PC-9 (cell line): ENCODE measurements at regions not wholly inside any gene's neighbourhood (a gene's known extent, or its start where the extent isn't known, plus 50 kb on each side); places are given as distances from the start of the nearest gene placed in this dataset.
A peak's percentile ranks its signal among the peaks of the same experiment; 100 is the strongest.

Experiments used
- BruUV-seq: library from RNA; stranded (reverse); fragments of 400-500 nt; replicated peaks from 2 replicates; lab custom pipeline; 2021; lab: Mats Ljungman, UMichigan
- CTCF ChIA-PET: fragments of 300-600 bp; sonication (Branson Sonifier 250); formaldehyde crosslinking; loops from one replicate; lab custom pipeline; 2022; ENCODE audit warnings: antibody characterized with exemption; lab: Charles Lee
- POLR2A ChIA-PET: fragments of 300-600 bp; sonication (Branson Sonifier 250); formaldehyde crosslinking; loops from one replicate; lab custom pipeline; 2022; ENCODE audit warnings: antibody characterized with exemption; ENCODE audit not compliant: unreplicated experiment; lab: Charles Lee
- DNase-seq, 2 experiments: peaks; one replicate each; pipeline versions ENCODE4 v3.0.0 to v3.0.0-alpha.2; 2015 to 2022; ENCODE audit warnings: mixed read lengths in 1 of 2
- H2AFZ ChIP-seq: fragments of 200-600 bp; sonication (generic); 2 replicates; pipeline ENCODE4 v1.8.1; 2017; ENCODE audit warnings: antibody characterized with exemption
- H3F3A ChIP-seq: fragments of 200-600 bp; sonication (generic); 2 replicates; pipeline ENCODE4 v1.8.1; 2017; ENCODE audit warnings: antibody characterized with exemption, mild to moderate bottlenecking, low read depth; ENCODE audit not compliant: insufficient read depth
- H3K27ac ChIP-seq: fragments of 200-600 bp; sonication (generic); 2 replicates; pipeline ENCODE4 v1.6.1; 2016; ENCODE audit warnings: mixed run types
- H3K27me3 ChIP-seq: fragments of 200-600 bp; sonication (generic); 2 replicates; pipeline ENCODE4 v1.6.1; 2016; ENCODE audit warnings: low read depth, mixed run types; ENCODE audit not compliant: insufficient read depth
- H3K36me3 ChIP-seq: fragments of 200-600 bp; sonication (generic); 2 replicates; pipeline ENCODE4 v1.6.1; 2016; ENCODE audit warnings: low read depth, mixed run types
- H3K4me1 ChIP-seq: fragments of 200-600 bp; sonication (generic); replicated peaks from 2 replicates; pipeline ENCODE4 v1.6.1; 2016; ENCODE audit warnings: mixed run types; ENCODE audit not compliant: insufficient read depth
- H3K4me2 ChIP-seq: fragments of 200-600 bp; sonication (generic); 2 replicates; pipeline ENCODE4 v1.6.1; 2017; ENCODE audit warnings: mixed run types
- H3K4me3 ChIP-seq: fragments of 200-600 bp; sonication (generic); 2 replicates; pipeline ENCODE4 v1.6.1; 2016; ENCODE audit warnings: mixed run types
- H3K79me2 ChIP-seq: fragments of 200-600 bp; sonication (generic); 2 replicates; pipeline ENCODE4 v1.6.1; 2017; ENCODE audit warnings: low read depth, mixed run types
- H3K9me2 ChIP-seq: fragments of 200-600 bp; sonication (generic); 2 replicates; pipeline ENCODE4 v1.8.1; 2017; ENCODE audit warnings: mild to moderate bottlenecking; ENCODE audit not compliant: insufficient read depth
- H3K9me3 ChIP-seq: fragments of 200-600 bp; sonication (generic); 2 replicates; pipeline ENCODE4 v1.8.1; 2016; ENCODE audit warnings: low read depth; ENCODE audit not compliant: insufficient read depth
- H4K20me1 ChIP-seq: fragments of 200-600 bp; sonication (generic); 2 replicates; pipeline ENCODE4 v1.8.1; 2017; ENCODE audit not compliant: insufficient read depth
- CTCF ChIP-seq: fragments of 200-600 bp; sonication (generic); conservative IDR thresholded peaks from 2 replicates; pipeline ENCODE4 v1.6.1; 2017; ENCODE audit warnings: mixed run types, antibody characterized with exemption, mild to moderate bottlenecking, moderate library complexity
- EZH2 ChIP-seq: fragments of 200-600 bp; sonication (generic); IDR thresholded peaks from 2 replicates; pipeline ENCODE4 v1.8.0; 2017; ENCODE audit warnings: antibody characterized with exemption, low read depth
- intact Hi-C: fragments of 100-400 bp; cut with micrococcal nuclease; formaldehyde crosslinking; loops from one replicate; pipeline ENCODE4 v1.10.0; 2022; ENCODE audit not compliant: unreplicated experiment

GRCh38 chr10:118939211-118940007, 90.1 kb upstream of the NANOS1 start:
- H3K4me2 ChIP-seq, result no peak overlapping the region
- no peak overlapping the region for H3K4me3 ChIP-seq
- CTCF ChIA-PET, result interaction anchor here (0.6 kb wide), 1 partner anchor 28 kb away, joined by 3 read pairs; no protein-coding TSS in a partner anchor
- peaks cover 9% of the 10 kb centered on the region; the same call in 1 of the 2 replicates for H3K4me1 ChIP-seq
- intact Hi-C loops, result no loop called here
- no peak for DNase-seq
- H3F3A ChIP-seq, result no peaks in the 10 kb centered on the region; the same call in 1 of the 2 replicates
- H4K20me1 ChIP-seq, result no peaks in the 10 kb centered on the region
- H3K36me3 ChIP-seq, result no peaks in the 10 kb centered on the region
- no peak overlapping the region for H3K27ac ChIP-seq
- H3K27me3 ChIP-seq, result no peaks in the 10 kb centered on the region
- H3K79me2 ChIP-seq, result no peaks in the 10 kb centered on the region
- BruUV-seq, result no TSS peak
- POLR2A ChIA-PET, result no interaction called here
- no peaks in the 10 kb centered on the region for H3K9me2 ChIP-seq
- TF ChIP-seq CTCF (no peak), EZH2 (no peak)
- no peaks in the 10 kb centered on the region for H3K9me3 ChIP-seq
- no peak overlapping the region for H2AFZ ChIP-seq

GRCh38 chr10:118940386-118940785, 89.1 kb upstream of the NANOS1 start:
- Histone ChIP-seq H3K4me3 (no peak overlapping the region), H3K79me2 (no peaks in the 10 kb centered on the region), H3K36me3 (no peaks in the 10 kb centered on the region), H3K27me3 (no peaks in the 10 kb centered on the region), H4K20me1 (no peaks in the 10 kb centered on the region), H3K27ac (peak overlapping the region; percentile 5; the same call in 1 of the 2 replicates), H3K4me2 (no peak overlapping the region), H3K9me3 (no peaks in the 10 kb centered on the region), H3F3A (no peaks in the 10 kb centered on the region; the same call in 1 of the 2 replicates), H2AFZ (no peak overlapping the region), H3K4me1 (peaks cover 9% of the 10 kb centered on the region; the same call in 1 of the 2 replicates), H3K9me2 (no peaks in the 10 kb centered on the region)
- peak in 1 of 2 experiments; percentile 58 for DNase-seq
- CTCF ChIA-PET, result interaction anchor here (0.6 kb wide), 1 partner anchor 29 kb away, joined by 3 read pairs; no protein-coding TSS in a partner anchor
- POLR2A ChIA-PET, result interaction anchor here (0.6 kb wide), 1 partner anchor 29 kb away, joined by 3 read pairs; no protein-coding TSS in a partner anchor
- no peak for TF ChIP-seq EZH2
- TF ChIP-seq CTCF, result no peak
- BruUV-seq, result no TSS peak
- intact Hi-C loops, result no loop called here

- H3K4me1 ChIP-seq, result peaks cover 9% of the 10 kb centered on the region; the same call in 1 of the 2 replicates
- ChIA-PET CTCF (no interaction called here), POLR2A (no interaction called here)
- H4K20me1 ChIP-seq, result no peaks in the 10 kb centered on the region
- BruUV-seq, result no TSS peak
- H3K27ac ChIP-seq, result no peak overlapping the region
- no peak overlapping the region for H3K4me2 ChIP-seq
- H3K9me2 ChIP-seq, result no peaks in the 10 kb centered on the region
- H3K27me3 ChIP-seq, result no peaks in the 10 kb centered on the region
- H3F3A ChIP-seq, result no peaks in the 10 kb centered on the region; the same call in 1 of the 2 replicates
- no peak for DNase-seq
- H3K79me2 ChIP-seq, result no peaks in the 10 kb centered on the region
- TF ChIP-seq EZH2 (no peak), CTCF (no peak)
- H3K4me3 ChIP-seq, result no peak overlapping the region
- no peak overlapping the region for H2AFZ ChIP-seq
- no peaks in the 10 kb centered on the region for H3K9me3 ChIP-seq
- intact Hi-C loops, result no loop called here
- no peaks in the 10 kb centered on the region for H3K36me3 ChIP-seq
These were observed 86.3 kb upstream of the NANOS1 start for GRCh38 chr10:118943253-118943652.
